Breast epithelium (tissue), 3 donors: ENCODE measurements at regions not wholly inside any gene's neighbourhood (a gene's known extent, or its start where the extent isn't known, plus 50 kb on each side); places are given as distances from the start of the nearest gene placed in this dataset.

Experiments
- CTCF ChIP-seq, 3 donors: fragments of 450-650 bp; IDR thresholded peaks; one replicate each; pipeline ENCODE4 v1.5.1; 2016 to 2017; ENCODE audit warnings: antibody characterized with exemption in 3 of 3, mild to moderate bottlenecking in 3 of 3, moderate library complexity in 3 of 3
- POLR2A ChIP-seq: fragments of 450-650 bp; IDR thresholded peaks from one replicate; pipeline ENCODE4 v1.6.1; 2016; ENCODE audit warnings: antibody characterized with exemption, mild to moderate bottlenecking, moderate library complexity
- POLR2AphosphoS5 ChIP-seq, 3 donors: sonication (generic); formaldehyde crosslinking; IDR thresholded peaks; one replicate each; pipeline ENCODE4 v1.6.1; 2017; ENCODE audit warnings: antibody characterized with exemption in 3 of 3

DNA sequence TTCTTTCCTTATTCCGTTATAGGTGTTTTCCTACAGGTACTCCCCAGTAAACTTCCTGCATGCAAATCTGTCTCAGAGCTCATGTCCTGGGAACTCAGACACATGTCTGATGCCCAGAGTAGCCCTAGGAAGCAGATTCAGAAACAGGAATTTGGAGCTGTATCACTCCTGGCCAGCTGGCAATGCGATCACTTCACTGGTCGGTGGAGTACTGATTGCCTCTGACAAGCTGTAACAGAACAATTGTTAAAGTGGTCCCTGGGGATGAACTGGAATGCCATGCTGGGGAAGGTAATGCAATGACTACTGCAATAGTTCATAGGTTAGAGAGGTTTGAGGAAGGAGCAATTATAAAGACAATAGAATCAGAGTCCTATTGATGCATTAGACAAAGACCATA lies 131.6 kb upstream of the DOCK10 start:
- no peak for TF ChIP-seq CTCF (IDR thresholded peaks at IDR 0.05)
- no peak for TF ChIP-seq POLR2A
- no peak for TF ChIP-seq POLR2AphosphoS5 (IDR thresholded peaks at IDR 0.05)
